NCI-H510A (cell line): ENCODE measurements at regions not wholly inside any gene's neighbourhood (a gene's known extent, or its start where the extent isn't known, plus 50 kb on each side); places are given as distances from the start of the nearest gene placed in this dataset.

Source experiments
- DNase-seq: peaks from one replicate; lab custom pipeline; 2025; lab: John Stamatoyannopoulos, UW

DNA sequence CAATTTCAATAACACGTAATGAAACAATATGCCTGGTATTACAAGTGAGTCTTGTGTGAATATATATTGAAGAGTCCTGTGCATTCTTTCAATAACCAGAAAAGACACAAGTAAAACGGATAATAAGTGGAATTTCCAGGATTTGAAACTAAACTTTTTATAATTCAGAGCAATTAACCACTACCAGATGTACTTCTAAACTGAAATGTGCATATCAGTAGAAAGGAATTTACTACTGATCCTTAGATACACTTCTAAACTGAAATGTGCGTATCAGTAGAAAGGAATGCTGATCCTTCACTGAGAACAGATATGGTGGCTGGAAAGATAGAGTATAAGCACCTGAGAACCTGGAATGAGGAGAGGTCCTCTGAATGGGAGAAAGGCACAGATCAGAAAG is 470.9 kb upstream of the SPHKAP start:
- DNase-seq: no peak

DNA sequence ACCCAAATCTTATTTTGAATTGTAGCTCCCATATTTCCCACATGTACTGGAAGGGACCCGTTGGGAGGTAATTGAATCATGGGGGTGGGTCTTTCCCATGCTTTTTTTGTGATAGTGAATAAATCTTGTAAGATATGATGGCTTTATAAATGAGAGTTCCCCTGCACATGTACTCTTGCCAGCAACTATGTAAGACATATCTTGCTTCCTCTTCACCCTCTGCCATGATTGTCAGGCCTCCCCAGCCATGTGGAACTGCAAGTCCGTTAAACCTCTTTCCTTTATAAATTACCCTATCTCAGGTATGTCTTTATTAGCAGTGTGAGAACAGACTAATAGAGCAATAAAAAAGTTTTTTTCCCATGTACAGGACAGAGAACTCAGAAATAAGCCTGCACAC is 468.4 kb upstream of the SPHKAP start:
- DNase-seq: no peak

DNA sequence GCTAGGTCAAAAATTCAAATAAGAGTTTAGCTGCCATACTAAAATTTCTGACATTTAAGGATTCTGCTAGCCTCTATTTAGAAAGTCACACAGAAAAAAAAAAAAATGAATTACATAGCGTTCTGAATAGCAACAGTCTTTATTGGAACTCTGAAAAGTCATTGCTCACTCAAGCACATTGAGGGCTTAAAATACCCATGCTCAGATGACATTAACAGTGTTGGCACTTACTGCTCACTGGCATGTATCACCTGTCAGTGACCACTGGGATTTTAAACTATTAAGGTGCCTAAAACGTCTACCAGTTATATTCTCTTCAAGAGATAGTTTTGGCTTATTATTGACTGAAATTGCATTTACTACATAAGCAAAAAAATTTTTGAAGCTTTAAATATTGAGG is 468.0 kb upstream of the SPHKAP start:
- DNase-seq: no peak

DNA sequence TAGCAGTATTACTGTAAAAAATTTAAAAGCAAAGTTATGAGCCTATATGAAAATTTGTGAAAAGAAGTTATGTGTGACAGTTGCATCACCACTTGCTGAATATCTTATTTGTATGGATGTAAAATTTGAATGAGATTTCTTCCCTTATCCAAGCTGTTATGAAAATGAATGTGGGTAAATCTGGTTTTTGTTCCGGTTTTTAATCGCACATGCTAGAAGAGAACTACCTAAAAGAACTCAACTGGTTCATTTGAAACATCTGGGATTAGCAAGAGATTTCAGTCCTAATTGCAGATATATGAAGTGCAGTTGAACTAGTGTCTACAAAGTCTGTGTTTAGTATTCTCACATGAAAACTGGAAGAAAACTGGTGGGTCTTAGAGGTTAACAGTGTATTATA is 467.1 kb upstream of the SPHKAP start:
- DNase-seq: no peak

DNA sequence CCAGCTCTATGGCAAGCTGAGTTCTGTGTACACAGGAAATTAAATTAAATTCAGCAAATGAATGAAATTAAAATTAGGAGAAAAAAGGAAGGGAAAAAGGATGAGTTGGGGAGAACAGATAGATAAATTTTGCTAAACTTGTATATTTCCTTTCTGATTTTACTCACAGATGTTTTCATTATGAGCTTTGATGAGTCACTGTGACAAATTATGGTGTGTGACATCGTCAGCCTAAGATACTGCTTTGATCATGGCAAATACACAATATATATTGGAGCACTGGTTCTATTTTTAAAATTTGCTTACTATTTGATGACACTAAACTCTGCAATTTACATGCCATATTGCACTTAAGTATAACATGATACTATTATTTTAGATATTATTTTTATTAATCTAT is 464.6 kb upstream of the SPHKAP start:
- no peak for DNase-seq

DNA sequence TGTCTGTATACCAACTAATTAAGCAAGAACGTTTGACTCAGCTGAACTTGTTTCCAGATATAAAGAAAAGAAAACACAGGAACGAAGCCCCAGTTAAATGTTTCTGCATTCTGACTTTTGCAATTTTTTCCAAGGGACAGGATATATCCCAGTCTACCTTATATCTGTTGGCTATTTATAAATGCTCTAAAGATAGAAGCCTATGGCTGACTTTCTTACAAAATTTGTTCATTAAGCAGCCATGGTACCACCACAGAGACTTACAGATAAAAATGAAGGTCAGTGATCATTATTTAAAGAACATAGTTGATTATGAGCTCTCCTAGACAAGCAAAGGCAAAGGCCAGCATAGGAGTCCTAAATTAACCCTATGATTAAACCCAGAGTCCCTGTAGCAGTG is 462.7 kb upstream of the SPHKAP start:
- no peak for DNase-seq

DNA sequence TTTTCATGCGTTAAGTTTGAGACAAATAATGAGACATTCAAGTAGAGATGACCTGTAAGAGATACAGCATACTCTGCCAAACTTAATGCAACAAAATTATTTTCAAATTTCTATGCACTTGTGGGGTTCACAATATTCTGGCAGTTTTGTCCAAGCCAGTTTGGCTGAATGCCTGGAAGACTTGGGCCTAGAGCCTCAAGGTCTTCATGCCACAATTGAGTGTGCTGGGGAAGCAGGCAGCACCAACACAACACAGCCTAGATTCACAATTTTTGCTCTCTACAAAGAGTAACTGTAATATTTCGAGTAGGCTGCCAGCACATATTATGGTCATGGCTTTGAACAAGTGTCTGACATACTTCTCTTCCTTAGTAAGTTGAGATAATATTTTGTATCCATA is 461.4 kb upstream of the SPHKAP start:
- DNase-seq: no peak

DNA sequence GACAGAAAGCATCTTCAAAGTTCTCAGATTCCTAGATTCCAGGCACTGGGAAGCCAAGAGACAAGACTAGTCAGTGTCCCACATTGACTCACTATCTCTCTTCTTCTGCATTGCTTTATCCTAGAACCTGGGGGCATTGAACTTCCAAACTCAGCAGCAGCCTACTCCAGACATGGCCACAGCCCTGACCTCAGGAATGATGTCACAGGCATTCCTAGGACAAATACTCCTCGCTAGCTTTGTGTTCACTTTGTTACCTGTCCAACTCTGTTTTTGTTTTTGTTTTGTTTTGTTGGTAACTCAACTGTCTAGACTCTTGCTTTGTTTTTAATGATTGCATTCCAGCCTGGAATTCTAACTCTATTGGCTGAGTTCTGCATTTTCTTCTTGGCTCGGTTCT is 449.3 kb upstream of the SPHKAP start:
- DNase-seq: no peak

DNA sequence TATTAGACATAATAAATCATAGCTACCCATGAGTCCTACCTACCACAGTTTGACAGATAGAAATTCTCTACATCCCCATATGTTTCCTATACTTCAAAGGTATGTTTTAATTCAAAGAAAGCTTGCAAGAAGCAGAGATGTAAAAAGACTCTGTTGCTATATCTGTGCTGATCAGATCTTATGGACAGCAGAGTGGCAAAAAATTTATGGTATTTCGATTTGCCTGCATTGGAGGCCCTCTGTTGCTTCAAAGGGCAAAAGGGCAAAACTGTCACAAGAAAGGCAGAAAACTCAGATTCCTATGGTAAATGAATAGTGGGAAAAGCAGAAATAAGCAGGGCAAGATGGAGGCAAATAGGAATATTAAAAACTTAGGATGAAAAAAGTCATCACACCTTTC is 447.8 kb upstream of the SPHKAP start:
- DNase-seq: no peak

DNA sequence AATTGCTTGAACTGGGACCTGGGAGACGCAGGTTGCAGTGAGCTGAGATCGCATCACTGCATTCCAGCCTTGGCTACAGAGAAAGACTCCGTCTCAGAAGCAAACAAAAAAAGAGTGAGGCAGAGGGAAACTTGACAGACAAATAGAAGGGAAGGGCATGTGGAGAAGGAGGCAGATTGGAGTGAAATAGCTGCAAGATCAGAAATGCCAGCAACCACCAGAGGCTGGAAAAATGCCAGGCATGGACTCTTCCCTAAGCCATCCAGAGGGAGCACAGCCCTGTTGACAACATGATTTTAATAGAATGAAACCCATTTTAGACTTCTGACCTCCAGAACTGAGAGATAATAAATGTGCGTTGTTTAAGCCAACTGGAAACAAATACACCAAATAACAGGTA is 447.2 kb upstream of the SPHKAP start:
- no peak for DNase-seq

DNA sequence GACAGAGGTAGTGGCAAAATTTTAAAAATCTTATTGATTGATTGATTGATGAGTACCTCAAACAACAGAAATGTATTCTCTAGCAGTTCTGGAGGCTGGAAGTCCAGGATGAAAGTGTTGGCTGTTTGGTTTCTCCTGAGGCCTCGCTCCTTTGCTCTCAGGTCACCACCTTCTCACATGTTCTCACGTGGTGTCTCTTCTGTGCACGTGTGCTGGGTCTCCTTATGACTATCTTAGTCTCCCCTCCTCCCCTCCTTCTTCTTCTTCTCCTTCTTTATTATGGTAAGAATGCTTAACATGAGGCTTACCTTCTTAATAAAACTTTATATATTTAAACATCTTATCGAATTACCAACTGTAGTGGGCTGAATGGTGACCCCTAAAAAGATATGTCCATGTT is 446.0 kb upstream of the SPHKAP start:
- no peak for DNase-seq

DNA sequence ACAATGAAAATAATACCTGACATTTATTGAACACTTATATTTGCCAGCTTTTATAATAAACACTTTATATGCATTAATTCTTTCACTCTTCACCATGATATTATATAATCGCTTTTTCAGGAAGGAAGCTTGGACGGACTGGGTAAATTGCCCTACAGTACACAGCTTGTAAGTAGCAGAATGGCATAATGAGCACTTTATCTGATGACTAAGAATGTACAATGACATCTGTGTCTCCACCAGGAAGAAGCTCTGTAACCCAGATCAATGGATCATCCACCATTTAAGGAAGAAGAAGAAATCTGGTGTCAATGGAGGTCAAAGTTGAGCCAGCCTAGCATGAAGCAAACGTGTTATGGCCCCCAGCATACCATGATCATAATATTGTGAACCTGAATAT is 444.0 kb upstream of the SPHKAP start:
- no peak for DNase-seq

DNA sequence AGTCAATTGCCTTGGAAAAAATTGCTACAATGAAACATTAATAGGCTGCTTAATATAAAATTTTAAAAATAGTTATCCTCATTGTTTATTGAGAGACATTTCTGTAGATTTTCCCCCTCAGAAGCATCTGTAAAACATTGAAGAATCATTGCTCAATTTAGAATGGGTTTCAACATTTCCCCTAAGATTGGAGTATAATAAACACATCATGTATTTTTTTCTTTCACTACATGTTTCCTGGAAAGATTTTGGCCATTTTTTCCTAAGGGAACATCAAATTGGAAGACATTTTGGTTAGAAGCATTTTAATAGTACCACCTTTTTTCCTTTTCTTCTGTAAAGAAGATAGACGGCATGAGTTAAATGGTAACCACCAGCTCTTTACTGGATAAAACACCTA is 443.2 kb upstream of the SPHKAP start:
- no peak for DNase-seq

DNA sequence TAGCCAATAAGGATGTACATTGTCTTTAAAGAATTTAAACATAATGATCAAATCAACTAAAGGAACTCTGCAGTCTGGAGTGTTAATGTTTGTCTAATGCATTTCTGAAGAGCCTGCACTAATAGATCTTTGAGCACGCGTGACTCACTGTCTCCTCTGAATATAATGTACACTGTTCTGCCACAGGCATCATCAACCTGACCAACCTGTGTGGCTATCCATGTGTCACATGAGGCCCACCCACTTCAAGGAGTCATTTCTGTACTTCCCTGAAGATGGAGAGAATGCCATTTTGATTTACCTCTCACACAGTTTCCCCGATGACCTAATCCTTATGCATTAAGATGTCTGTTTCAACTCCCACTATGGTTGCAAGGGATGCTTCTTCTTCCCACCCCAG is 434.0 kb upstream of the SPHKAP start:
- no peak for DNase-seq

DNA sequence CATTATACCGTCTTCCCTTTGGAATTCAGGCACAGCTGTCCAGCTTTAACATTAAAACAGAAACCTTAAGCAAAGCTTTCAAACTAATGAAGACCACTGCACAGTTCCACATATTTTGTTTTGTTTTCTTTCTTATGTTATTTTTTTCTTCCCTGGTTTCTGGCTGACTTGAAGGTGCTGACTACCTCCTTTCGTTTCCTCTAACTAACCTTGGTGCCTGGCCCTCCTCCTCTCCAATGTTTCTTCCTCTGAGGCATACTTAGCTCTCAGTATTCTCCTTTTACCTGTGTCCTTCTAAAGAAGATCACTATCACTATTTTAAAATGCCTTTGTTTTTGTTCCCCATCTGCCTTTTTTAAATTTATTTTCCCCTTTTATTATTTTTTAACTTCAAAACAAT is 433.3 kb upstream of the SPHKAP start:
- DNase-seq: no peak

DNA sequence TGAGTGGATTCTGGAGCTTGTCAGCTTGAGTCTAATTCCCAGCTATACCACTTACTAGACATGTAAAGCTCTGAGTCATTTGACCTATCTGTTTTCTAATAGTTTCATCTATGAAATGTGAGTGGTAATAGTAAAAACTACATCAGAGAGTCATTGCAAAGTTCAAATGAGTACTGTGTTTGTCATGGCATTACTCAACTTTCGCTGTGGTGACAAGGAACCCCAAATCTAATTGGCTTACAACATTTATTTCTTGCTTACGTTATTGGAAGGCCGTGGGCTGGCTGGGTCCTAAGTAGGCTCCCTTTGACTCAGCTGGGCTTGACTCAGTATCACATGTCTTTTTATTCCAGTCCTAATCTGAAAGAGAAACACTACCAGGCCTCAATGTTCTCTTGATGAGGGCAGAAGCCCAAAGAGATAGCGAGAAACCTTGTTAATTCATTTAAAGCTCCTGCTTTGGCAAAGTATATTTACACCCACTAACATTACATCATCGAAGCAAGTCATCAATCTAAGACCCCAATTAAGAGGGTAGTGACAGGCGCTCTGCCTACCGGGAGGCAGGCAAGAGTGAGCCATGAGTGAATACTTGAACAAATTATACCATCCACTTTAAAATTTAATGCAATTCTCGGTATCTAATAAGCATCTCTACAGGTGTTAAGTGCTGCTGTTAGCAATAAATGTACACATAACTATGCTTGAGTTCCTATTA is 431.8 kb upstream of the SPHKAP start:
- DNase-seq: no peak

DNA sequence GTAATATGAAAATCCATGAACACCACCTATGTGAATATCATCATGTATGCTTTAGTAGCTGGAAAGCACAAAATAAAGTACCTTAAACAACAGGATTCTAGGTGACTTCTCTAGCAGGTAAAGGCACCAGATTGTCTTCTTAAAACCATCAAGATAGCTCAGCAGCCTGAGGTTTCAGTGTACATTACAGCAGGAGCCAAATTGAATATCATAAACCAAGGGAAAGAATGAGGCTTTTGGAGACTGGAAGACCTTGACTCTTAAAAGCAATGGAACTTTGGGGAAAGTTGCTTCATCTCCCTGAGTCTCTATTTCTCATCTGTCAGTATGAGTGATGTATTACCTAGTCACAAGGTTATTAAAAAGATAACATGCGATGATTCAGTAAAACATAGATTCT is 429.7 kb upstream of the SPHKAP start:
- no peak for DNase-seq

DNA sequence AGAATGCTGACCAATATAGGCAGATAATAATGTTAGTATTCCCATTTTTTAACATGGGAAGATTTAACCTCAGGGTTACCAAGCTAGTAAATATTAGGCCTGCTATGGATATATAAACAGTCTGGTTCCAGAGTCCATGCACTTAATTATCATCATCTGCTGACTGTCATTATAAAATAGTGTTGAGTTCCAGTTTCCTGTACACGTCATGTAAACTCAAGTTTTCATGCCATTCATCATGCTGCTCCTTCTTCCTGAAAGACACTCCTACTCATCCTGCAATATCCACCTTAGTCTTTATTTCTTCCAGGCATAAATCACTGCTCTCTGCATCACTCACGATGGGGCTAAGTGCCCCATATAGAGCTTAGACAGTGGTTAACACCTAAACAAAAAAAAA is 420.8 kb upstream of the SPHKAP start:
- no peak for DNase-seq

DNA sequence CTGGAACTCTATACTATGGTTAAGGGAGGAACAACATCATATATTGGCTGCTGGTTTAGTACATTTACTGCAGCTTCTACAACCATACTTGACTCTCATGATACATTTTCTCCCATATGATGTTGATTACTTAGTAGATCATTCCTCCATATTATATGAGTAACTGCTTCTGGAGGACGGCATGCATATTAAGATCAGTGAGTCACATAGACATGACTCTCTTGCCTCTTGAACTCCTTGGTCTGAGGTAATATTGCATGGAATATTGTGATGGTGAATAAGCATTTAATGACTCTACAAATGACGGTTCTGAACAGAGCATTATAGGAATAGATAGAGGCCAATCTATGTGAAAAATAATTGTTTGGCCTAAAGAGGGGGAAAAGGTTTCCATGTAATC is 418.8 kb upstream of the SPHKAP start:
- DNase-seq: no peak

DNA sequence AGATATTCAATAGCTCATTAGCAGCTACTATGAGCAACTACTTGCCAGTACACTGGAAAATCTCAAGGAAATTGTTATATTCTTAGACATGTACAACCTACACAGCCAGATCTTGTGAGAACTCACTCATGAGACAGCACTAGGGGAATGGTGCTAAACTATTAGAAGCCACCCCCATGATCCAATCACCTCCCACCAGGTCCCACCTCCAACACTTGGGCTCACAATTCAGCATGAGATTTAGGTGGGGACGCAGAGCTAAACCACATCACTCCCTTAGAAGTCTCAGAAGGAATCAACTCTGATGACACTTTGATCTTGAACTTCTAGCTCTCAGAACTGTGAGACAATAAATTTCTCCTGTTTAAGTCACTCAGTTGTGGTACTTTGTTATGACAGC is 418.3 kb upstream of the SPHKAP start:
- no peak for DNase-seq

DNA sequence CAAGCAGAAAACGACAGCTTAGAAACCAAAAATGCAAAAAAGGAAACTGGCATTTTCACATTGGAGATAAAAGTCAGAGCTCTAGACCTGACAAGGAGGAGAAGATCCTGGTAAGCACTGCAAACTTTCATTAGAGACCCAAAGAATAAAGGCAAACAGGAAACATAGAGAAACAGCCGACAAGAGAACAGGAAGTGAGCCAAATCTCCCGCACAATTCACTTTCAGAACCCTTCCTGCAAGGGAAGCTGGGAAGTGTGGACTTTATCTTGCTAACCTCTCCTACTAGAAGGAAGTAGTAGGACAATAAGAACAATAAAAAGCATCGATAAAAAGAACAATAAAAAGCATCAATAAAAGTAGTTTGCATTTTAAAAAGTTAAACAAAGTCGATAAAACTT is 417.8 kb upstream of the SPHKAP start:
- no peak for DNase-seq

DNA sequence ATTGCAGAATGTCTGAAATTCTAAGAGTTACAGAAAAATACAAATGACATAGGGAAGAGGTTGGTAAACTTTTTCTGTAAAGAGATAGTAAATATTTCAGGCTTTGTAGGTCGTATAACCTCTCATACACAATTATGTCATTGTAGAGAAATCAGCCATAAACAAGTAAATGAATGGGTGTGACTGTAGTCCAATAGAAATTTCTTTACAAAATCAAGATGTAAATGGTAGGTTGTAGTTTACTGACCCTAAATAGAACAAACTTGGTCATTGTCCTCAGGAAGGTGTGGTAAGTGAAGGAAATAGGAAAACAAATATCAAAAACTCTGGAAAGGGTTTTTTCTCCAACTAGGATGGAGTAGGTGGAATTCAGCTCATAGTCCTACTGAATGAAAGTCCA is 415.5 kb upstream of the SPHKAP start:
- no peak for DNase-seq

DNA sequence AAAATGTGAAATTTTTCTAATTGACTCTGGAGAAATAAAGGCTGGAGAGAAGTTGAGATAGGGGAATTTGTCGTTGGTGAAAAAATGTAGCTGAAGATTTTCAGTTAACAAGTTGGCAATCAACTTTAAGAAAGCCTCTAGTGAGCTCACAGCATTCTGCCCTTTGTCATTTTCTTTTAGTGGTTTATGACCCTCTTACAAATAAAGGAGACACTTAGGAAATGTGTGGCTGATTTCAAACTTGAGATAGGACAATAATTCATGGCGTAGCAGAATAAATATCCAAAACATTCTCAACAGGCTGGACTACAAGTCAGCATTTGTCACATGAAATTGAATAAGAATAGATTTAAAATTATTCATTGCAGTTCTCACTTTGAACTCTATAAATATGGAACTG is 412.5 kb upstream of the SPHKAP start:
- DNase-seq: no peak

DNA sequence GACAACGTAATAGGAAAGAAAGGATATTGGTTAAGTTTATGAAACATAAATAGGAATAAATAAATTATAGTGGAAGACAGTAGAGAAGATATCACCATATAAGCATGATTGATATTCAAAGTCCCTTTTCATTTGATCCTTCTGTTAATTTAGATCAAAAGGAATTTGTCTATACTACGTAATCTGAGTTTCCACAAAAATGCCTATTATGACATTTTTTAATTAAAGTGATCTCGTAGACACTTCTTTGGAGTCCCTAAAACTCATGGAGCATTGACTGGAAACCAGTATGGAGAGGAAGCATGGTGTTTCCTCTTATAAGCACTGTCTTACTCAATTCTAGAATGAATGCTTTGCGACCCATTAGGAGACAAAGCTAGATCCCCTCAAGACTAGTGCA is 411.4 kb upstream of the SPHKAP start:
- DNase-seq: no peak

DNA sequence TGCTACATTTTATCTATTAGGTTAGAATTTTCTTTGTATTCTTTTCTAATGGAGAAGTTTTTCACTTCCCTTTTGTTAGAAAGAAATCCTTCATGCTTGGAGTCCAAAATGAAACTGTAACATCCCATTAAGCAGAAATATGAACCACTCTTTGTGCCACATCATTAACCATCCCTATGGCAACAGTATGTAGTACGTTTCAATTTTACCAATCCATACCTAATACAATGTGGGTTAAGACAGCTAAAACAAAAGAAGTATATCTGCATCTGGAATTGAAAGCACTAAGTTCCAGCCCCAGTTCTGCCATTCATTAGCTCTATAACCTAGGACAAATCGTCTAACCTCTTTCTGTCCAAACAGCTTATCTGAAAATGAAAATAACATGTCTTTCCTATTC is 409.2 kb upstream of the SPHKAP start:
- DNase-seq: no peak
